NCI-H1105 (cell line): ENCODE measurements at regions not wholly inside any gene's neighbourhood (a gene's known extent, or its start where the extent isn't known, plus 50 kb on each side); places are given as distances from the start of the nearest gene placed in this dataset.

Experiments used
- DNase-seq: peaks from one replicate; lab custom pipeline; 2025; lab: John Stamatoyannopoulos, UW

- no peak for DNase-seq
Measured at GRCh38 chr5:14017904-14018303, 73.4 kb upstream of the DNAH5 start.

GRCh38 chr5:14016549-14016948 lies 72.1 kb upstream of the DNAH5 start:
- DNase-seq, result no peak

GRCh38 chr5:14011089-14012020 lies 66.9 kb upstream of the DNAH5 start:
- peak; percentile 95 for DNase-seq

- no peak for DNase-seq
Measured at GRCh38 chr5:14009575-14009974, 65.1 kb upstream of the DNAH5 start.

DNA sequence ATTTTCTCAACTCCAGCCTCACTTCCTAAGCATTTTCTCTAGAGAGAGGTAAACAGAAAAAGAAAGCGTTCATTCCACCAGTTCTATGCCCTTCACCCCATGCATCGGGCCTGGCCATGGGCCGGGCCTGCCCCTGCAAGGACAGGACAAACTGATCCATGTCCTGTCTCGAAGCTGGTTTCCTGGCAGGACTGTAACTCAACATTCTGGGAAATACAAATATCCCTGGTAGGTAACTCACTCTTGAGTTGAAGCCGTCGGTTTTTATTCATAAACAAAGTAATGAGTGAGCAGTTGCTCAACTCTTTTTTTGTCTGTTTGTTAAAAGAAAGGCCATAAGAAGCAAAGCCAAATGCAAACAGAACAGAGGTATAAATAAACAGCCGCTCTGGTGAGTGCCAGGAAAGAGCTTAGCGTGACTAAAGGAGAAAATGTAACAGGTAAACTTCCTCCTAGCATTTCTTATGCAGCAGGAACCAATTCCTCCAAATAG lies 64.4 kb upstream of the DNAH5 start:
- DNase-seq, result no peak

DNA sequence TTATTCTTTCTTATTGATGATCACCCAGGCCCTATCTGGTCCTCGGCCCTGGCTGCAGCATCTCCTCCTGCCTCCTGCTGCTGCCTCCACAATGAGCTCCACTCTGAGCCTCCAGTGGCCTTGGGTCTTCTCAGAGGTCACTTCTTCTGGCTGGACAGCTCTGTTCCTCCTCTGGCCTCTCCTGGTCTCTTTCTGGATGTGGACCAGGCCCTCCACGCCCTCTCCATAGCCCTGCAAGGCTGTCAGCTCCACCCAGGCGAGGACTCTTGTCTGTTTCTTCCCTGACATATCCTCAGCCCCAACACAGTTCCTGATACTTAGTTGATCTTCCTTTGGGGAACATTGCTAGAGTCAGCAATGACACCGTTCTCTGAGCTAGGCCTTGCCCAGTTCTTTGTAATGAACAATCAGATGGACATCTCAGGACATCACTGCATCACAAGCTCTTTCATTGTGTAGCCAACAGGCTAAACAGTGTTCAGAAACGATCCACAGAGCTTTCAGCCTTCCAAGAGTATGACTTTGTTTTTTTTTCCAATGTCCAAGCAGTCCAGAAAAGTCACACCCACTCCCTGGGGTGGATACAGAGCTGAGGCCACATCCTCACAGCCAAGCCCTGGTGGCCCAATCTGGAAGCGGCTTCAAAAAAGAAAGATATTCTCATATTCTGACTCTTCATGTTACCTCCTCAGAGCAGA lies 62.5 kb upstream of the DNAH5 start:
- no peak for DNase-seq

DNA sequence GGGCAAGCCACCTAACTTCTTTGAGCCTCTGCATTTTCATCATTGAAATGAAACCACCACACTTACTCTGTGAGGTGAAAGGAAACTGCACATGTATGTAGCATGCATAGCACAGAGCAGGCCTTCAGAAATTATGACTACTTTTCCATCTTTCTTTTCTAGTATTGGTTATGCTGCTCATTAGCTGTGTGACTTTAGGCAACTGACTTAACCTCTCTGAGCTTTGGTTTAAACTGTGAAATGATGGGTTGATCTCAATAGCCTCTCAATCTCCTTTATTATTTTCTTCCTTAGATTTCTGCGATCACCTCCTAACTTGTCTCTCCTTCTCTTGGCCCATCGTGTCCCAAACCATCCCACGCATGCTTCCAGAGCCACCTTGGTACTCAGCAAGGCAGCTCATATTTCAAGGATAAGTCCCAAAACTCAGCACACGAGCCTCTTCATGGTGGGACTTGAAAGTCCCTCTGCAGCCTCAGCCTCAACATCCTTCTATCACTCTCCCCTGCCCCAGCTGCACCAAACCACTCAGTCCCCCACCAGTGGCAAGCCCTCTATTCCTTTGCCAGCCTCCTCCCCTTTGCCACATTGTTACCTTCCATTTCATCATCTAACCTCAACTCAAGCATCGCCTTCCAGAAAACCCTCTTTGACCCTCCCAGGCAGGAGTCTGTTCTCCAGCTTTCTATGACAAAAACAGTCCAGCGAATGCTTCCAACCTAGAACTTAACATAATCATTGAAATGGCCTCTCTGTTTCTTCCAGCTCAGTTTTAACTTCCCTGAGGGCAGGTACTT lies 60.3 kb upstream of the DNAH5 start:
- no peak for DNase-seq

DNA sequence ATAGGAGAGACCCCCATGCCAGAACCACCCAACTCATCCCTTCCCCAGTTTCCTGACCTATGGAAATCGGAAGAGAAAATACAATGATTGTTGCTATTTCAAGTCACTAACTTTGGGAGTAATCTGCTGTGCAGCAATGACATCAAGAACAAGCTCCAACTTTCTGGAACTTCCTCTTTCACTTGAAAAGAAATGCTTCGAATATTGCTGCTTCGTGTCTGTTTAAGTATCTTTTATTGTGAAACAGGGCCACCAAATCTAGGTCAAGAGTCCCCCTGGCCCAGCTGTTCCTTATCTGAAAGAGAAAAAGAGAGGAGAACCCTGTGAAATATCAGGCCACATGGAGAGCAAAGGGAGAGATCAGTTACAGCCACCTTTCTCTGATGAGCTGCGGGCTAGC lies 59.4 kb upstream of the DNAH5 start:
- no peak for DNase-seq

DNA sequence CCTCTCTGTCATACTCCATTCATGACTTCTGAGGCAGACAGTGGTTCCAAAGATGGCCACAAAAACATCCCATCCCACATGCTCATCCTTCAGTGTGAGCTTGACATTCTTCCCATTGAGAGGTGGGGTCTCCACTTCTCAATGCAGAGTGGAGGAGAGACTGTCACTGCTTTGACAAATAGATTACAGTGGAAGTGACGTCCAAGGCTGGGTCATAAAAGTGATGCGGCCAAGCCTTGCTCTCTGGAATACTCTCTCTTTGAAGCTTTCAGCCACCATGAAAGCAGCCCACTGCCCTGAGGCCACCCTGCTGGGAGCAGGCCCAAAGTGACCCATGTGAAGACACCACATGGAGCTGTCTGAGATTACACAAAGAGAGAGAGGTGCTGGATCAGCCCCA lies 59.0 kb upstream of the DNAH5 start:
- DNase-seq, result no peak

DNA sequence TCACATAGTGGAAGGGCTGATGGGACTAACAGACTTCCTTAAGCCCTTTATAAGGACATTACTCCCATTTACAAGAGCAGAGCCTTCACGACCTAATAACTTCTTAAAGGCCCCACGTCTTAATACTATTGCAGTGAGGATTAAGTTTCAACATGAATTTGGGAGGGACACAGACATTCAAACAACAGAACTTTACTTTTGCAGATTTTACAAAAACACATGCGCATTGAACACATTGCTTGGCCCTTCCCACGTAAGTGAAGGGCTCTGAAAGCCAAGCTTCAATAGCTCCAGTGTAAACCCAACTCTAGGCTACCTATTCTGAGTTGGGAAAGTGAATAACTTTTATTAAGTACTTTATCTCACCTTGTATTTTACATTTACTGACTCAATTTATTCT lies 53.8 kb upstream of the DNAH5 start:
- no peak for DNase-seq

DNA sequence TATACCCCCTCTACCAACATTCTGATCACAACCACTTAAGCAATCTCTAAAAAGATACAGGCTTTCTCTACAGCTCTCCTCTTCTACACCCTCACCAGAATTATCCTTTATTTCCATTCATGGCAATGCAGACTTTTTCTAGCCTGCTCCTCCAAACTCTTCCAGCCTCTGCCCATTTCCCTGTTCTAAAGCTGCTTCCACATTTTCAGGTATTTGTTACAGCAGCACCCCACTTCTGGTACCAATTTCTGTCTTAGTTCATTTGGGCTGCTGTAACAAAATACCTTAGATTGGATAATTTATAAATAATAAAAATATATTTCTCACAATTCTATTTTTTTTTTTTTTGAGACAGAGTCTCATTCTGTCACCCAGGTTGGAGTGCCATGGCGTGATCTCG lies 53.0 kb upstream of the DNAH5 start:
- DNase-seq, result no peak

- no peak for DNase-seq
Measured at GRCh38 chr5:13994621-13995253, 50.2 kb upstream of the DNAH5 start.
